GM23338 (cell line): ENCODE measurements at regions not wholly inside any gene's neighbourhood (a gene's known extent, or its start where the extent isn't known, plus 50 kb on each side); places are given as distances from the start of the nearest gene placed in this dataset.

Source experiments
- ATAC-seq: fragments of 200-7000 bp; cut with Tn5 transposase; 3 replicates; pipeline ENCODE4 v1.9.1; 2020
- DNase-seq: peaks from one replicate; pipeline ENCODE4 v3.0.0-alpha.2; 2015; ENCODE audit warnings: low spot score
- H2AFZ ChIP-seq: fragments of 200-600 bp; sonication (generic); 2 replicates; pipeline ENCODE4 v1.8.0; 2016; ENCODE audit warnings: antibody characterized with exemption, mild to moderate bottlenecking, moderate library complexity
- H3F3A ChIP-seq: fragments of 200-600 bp; sonication (generic); replicated peaks from 2 replicates; pipeline ENCODE4 v1.8.0; 2017; ENCODE audit warnings: antibody characterized with exemption, mixed run types, low read depth
- H3K27ac ChIP-seq: fragments of 200-600 bp; sonication (generic); 2 replicates; pipeline ENCODE4 v1.6.1; 2016; ENCODE audit warnings: low read depth
- H3K27me3 ChIP-seq: fragments of 200-600 bp; sonication (generic); 2 replicates; pipeline ENCODE4 v1.8.0; 2016; ENCODE audit warnings: mild to moderate bottlenecking, mixed run types, moderate library complexity; ENCODE audit not compliant: insufficient read depth
- H3K36me3 ChIP-seq: fragments of 200-600 bp; sonication (generic); 2 replicates; pipeline ENCODE4 v1.8.0; 2016; ENCODE audit warnings: mild to moderate bottlenecking; ENCODE audit not compliant: insufficient read depth
- H3K4me1 ChIP-seq: fragments of 200-600 bp; sonication (generic); 2 replicates; pipeline ENCODE4 v1.8.0; 2016; ENCODE audit warnings: mild to moderate bottlenecking, moderate library complexity; ENCODE audit not compliant: insufficient read depth
- H3K4me2 ChIP-seq: fragments of 200-600 bp; sonication (generic); 2 replicates; pipeline ENCODE4 v1.7.1; 2017; ENCODE audit warnings: mixed run types
- H3K4me3 ChIP-seq: fragments of 200-600 bp; sonication (generic); 2 replicates; pipeline ENCODE4 v1.6.1; 2016; ENCODE audit warnings: mixed run types
- H3K79me2 ChIP-seq: fragments of 200-600 bp; sonication (generic); replicated peaks from 2 replicates; pipeline ENCODE4 v1.8.0; 2017; ENCODE audit warnings: mild to moderate bottlenecking; ENCODE audit not compliant: insufficient read depth
- H3K9me2 ChIP-seq: fragments of 200-600 bp; sonication (generic); 2 replicates; pipeline ENCODE4 v1.8.0; 2017; ENCODE audit not compliant: insufficient read depth
- H4K20me1 ChIP-seq: fragments of 200-600 bp; sonication (generic); replicated peaks from 2 replicates; pipeline ENCODE4 v1.8.0; 2017; ENCODE audit warnings: mild to moderate bottlenecking; ENCODE audit not compliant: insufficient read depth
- H3K27ac Mint-ChIP-seq: 2 replicates; pipeline ENCODE4 v1.8.0; 2020; ENCODE audit warnings: inconsistent platforms, mild to moderate bottlenecking, moderate library complexity, mixed read lengths
- H3K27me3 Mint-ChIP-seq: 3 replicates; pipeline ENCODE4 v1.8.0; 2022; ENCODE audit warnings: low read depth, mild to moderate bottlenecking, moderate library complexity, mixed read lengths, inconsistent platforms; ENCODE audit not compliant: insufficient read depth, poor library complexity
- H3K36me3 Mint-ChIP-seq: 3 replicates; pipeline ENCODE4 v1.8.0; 2021; ENCODE audit warnings: low read depth, mild to moderate bottlenecking, inconsistent platforms, moderate library complexity, mixed read lengths
- H3K4me1 Mint-ChIP-seq: 3 replicates; pipeline ENCODE4 v1.8.0; 2020; ENCODE audit warnings: mild to moderate bottlenecking, inconsistent platforms, mixed read lengths
- H3K4me3 Mint-ChIP-seq: 3 replicates; pipeline ENCODE4 v1.8.0; 2021; ENCODE audit warnings: moderate library complexity, mild to moderate bottlenecking, inconsistent platforms, mixed read lengths
- H3K9me3 Mint-ChIP-seq: 3 replicates; pipeline ENCODE4 v1.8.0; 2020; ENCODE audit warnings: moderate library complexity, mild to moderate bottlenecking, inconsistent platforms, mixed read lengths
- CREB1 ChIP-seq: fragments of 250-450 bp; sonication (Bioruptor Pico); IDR thresholded peaks from 2 replicates; pipeline ENCODE4 v1.5.0; 2020; ENCODE audit warnings: low read depth, mild to moderate bottlenecking, moderate library complexity
- EZH2 ChIP-seq: fragments of 200-600 bp; sonication (generic); IDR thresholded peaks from one replicate; pipeline ENCODE4 v1.8.0; 2017; ENCODE audit warnings: antibody characterized with exemption, mild to moderate bottlenecking, low read depth; ENCODE audit not compliant: unreplicated experiment
- EZH2phosphoT487 ChIP-seq: fragments of 200-600 bp; sonication (generic); IDR thresholded peaks from one replicate; pipeline ENCODE4 v1.8.1; 2018; ENCODE audit warnings: antibody characterized with exemption; ENCODE audit not compliant: unreplicated experiment
- JUNB ChIP-seq: IDR thresholded peaks from one replicate; pipeline ENCODE4 v1.6.1; 2016; ENCODE audit warnings: antibody characterized with exemption; ENCODE audit not compliant: unreplicated experiment
- NANOG ChIP-seq: IDR thresholded peaks from 2 replicates; pipeline ENCODE4 v1.6.1; 2016; ENCODE audit warnings: antibody characterized with exemption, borderline replicate concordance
- POLR2AphosphoS5 ChIP-seq: IDR thresholded peaks from 2 replicates; pipeline ENCODE4 v1.6.1; 2016; ENCODE audit warnings: antibody characterized with exemption, low read depth
- STAT1 ChIP-seq: IDR thresholded peaks from one replicate; pipeline ENCODE4 v1.6.1; 2016; ENCODE audit warnings: antibody characterized with exemption; ENCODE audit not compliant: unreplicated experiment
- ZNF114 ChIP-seq: fragments of 250-450 bp; sonication (Bioruptor Pico); IDR thresholded peaks from 2 replicates; pipeline ENCODE4 v1.5.0; 2020; ENCODE audit warnings: mild to moderate bottlenecking, moderate library complexity
- ZNF331 ChIP-seq: fragments of 250-450 bp; sonication (Bioruptor Pico); IDR thresholded peaks from 2 replicates; pipeline ENCODE4 v1.5.0; 2020; ENCODE audit warnings: low read depth, mild to moderate bottlenecking, moderate library complexity
- TF ChIP-seq, protein P1 (sequence below): fragments of 250-450 bp; sonication (Bioruptor Pico); IDR thresholded peaks from 2 replicates; pipeline ENCODE4 v1.5.0; 2020; ENCODE audit warnings: mild to moderate bottlenecking, moderate library complexity
- TF ChIP-seq, protein P2 (sequence below): IDR thresholded peaks from one replicate; pipeline ENCODE4 v1.6.1; 2018; ENCODE audit warnings: antibody characterized with exemption; ENCODE audit not compliant: unreplicated experiment
- TF ChIP-seq, protein P3 (sequence below): IDR thresholded peaks from 2 replicates; pipeline ENCODE4 v1.6.1; 2016; ENCODE audit warnings: antibody characterized with exemption
- TF ChIP-seq, protein P4 (sequence below), 2 experiments: fragments of 200-600 bp in 1 of 2; sonication (generic) in 1 of 2; conservative IDR thresholded peaks; 2 replicates each; pipeline versions ENCODE4 v1.5.1 to v1.6.1; 2016 to 2017; ENCODE audit warnings: antibody characterized with exemption in 2 of 2, low read depth in 2 of 2, mild to moderate bottlenecking in 2 of 2, moderate library complexity in 1 of 2

- ATAC-seq, result no peak
- TF ChIP-seq ZNF331 (CRISPR knock-in tag) (no peak), ZNF114 (CRISPR knock-in tag) (no peak), JUNB (no peak), EZH2phosphoT487 (no peak), EZH2 (no peak), NANOG (no peak), POLR2AphosphoS5 (no peak), STAT1 (no peak), CREB1 (no peak)
- TF ChIP-seq, protein P1, sequence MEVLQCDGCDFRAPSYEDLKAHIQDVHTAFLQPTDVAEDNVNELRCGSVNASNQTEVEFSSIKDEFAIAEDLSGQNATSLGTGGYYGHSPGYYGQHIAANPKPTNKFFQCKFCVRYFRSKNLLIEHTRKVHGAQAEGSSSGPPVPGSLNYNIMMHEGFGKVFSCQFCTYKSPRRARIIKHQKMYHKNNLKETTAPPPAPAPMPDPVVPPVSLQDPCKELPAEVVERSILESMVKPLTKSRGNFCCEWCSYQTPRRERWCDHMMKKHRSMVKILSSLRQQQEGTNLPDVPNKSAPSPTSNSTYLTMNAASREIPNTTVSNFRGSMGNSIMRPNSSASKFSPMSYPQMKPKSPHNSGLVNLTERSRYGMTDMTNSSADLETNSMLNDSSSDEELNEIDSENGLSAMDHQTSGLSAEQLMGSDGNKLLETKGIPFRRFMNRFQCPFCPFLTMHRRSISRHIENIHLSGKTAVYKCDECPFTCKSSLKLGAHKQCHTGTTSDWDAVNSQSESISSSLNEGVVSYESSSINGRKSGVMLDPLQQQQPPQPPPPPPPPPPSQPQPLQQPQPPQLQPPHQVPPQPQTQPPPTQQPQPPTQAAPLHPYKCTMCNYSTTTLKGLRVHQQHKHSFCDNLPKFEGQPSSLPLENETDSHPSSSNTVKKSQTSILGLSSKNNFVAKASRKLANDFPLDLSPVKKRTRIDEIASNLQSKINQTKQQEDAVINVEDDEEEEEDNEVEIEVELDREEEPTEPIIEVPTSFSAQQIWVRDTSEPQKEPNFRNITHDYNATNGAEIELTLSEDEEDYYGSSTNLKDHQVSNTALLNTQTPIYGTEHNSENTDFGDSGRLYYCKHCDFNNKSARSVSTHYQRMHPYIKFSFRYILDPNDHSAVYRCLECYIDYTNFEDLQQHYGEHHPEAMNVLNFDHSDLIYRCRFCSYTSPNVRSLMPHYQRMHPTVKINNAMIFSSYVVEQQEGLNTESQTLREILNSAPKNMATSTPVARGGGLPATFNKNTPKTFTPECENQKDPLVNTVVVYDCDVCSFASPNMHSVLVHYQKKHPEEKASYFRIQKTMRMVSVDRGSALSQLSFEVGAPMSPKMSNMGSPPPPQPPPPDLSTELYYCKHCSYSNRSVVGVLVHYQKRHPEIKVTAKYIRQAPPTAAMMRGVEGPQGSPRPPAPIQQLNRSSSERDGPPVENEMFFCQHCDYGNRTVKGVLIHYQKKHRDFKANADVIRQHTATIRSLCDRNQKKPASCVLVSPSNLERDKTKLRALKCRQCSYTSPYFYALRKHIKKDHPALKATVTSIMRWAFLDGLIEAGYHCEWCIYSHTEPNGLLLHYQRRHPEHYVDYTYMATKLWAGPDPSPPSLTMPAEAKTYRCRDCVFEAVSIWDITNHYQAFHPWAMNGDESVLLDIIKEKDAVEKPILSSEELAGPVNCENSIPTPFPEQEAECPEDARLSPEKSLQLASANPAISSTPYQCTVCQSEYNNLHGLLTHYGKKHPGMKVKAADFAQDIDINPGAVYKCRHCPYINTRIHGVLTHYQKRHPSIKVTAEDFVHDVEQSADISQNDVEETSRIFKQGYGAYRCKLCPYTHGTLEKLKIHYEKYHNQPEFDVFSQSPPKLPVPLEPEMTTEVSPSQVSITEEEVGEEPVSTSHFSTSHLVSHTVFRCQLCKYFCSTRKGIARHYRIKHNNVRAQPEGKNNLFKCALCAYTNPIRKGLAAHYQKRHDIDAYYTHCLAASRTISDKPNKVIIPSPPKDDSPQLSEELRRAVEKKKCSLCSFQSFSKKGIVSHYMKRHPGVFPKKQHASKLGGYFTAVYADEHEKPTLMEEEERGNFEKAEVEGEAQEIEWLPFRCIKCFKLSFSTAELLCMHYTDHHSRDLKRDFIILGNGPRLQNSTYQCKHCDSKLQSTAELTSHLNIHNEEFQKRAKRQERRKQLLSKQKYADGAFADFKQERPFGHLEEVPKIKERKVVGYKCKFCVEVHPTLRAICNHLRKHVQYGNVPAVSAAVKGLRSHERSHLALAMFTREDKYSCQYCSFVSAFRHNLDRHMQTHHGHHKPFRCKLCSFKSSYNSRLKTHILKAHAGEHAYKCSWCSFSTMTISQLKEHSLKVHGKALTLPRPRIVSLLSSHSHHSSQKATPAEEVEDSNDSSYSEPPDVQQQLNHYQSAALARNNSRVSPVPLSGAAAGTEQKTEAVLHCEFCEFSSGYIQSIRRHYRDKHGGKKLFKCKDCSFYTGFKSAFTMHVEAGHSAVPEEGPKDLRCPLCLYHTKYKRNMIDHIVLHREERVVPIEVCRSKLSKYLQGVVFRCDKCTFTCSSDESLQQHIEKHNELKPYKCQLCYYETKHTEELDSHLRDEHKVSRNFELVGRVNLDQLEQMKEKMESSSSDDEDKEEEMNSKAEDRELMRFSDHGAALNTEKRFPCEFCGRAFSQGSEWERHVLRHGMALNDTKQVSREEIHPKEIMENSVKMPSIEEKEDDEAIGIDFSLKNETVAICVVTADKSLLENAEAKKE (CRISPR knock-in tag), result no peak
- TF ChIP-seq, protein P2, sequence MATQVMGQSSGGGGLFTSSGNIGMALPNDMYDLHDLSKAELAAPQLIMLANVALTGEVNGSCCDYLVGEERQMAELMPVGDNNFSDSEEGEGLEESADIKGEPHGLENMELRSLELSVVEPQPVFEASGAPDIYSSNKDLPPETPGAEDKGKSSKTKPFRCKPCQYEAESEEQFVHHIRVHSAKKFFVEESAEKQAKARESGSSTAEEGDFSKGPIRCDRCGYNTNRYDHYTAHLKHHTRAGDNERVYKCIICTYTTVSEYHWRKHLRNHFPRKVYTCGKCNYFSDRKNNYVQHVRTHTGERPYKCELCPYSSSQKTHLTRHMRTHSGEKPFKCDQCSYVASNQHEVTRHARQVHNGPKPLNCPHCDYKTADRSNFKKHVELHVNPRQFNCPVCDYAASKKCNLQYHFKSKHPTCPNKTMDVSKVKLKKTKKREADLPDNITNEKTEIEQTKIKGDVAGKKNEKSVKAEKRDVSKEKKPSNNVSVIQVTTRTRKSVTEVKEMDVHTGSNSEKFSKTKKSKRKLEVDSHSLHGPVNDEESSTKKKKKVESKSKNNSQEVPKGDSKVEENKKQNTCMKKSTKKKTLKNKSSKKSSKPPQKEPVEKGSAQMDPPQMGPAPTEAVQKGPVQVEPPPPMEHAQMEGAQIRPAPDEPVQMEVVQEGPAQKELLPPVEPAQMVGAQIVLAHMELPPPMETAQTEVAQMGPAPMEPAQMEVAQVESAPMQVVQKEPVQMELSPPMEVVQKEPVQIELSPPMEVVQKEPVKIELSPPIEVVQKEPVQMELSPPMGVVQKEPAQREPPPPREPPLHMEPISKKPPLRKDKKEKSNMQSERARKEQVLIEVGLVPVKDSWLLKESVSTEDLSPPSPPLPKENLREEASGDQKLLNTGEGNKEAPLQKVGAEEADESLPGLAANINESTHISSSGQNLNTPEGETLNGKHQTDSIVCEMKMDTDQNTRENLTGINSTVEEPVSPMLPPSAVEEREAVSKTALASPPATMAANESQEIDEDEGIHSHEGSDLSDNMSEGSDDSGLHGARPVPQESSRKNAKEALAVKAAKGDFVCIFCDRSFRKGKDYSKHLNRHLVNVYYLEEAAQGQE, result no peak
- TF ChIP-seq, protein P3, sequence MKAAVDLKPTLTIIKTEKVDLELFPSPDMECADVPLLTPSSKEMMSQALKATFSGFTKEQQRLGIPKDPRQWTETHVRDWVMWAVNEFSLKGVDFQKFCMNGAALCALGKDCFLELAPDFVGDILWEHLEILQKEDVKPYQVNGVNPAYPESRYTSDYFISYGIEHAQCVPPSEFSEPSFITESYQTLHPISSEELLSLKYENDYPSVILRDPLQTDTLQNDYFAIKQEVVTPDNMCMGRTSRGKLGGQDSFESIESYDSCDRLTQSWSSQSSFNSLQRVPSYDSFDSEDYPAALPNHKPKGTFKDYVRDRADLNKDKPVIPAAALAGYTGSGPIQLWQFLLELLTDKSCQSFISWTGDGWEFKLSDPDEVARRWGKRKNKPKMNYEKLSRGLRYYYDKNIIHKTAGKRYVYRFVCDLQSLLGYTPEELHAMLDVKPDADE, result no peak
- TF ChIP-seq, protein P4, sequence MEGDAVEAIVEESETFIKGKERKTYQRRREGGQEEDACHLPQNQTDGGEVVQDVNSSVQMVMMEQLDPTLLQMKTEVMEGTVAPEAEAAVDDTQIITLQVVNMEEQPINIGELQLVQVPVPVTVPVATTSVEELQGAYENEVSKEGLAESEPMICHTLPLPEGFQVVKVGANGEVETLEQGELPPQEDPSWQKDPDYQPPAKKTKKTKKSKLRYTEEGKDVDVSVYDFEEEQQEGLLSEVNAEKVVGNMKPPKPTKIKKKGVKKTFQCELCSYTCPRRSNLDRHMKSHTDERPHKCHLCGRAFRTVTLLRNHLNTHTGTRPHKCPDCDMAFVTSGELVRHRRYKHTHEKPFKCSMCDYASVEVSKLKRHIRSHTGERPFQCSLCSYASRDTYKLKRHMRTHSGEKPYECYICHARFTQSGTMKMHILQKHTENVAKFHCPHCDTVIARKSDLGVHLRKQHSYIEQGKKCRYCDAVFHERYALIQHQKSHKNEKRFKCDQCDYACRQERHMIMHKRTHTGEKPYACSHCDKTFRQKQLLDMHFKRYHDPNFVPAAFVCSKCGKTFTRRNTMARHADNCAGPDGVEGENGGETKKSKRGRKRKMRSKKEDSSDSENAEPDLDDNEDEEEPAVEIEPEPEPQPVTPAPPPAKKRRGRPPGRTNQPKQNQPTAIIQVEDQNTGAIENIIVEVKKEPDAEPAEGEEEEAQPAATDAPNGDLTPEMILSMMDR (conservative IDR thresholded peaks at IDR 0.05; ENCODE audit: low read depth in 2 of 2), result no peak
- Mint-ChIP-seq H3K4me3 (no peak overlapping the region), H3K27ac (no peak overlapping the region), H3K27me3 (peaks cover 5% of the 10 kb centered on the region), H3K9me3 (peaks cover 6% of the 10 kb centered on the region; the same call in 2 of the 3 replicates), H3K36me3 (no peaks in the 10 kb centered on the region), H3K4me1 (peaks cover 14% of the 10 kb centered on the region; the same call in 2 of the 3 replicates)
- no peaks in the 10 kb centered on the region for H3K27me3 ChIP-seq
- H3K4me2 ChIP-seq, result no peak overlapping the region
- no peaks in the 10 kb centered on the region for H3F3A ChIP-seq
- H4K20me1 ChIP-seq, result no peaks in the 10 kb centered on the region
- H3K4me1 ChIP-seq, result peaks cover 3% of the 10 kb centered on the region; the same call in 1 of the 2 replicates
- peaks cover 8% of the 10 kb centered on the region; the same call in 1 of the 2 replicates for H3K9me2 ChIP-seq
- H3K79me2 ChIP-seq, result no peaks in the 10 kb centered on the region
- no peak for DNase-seq
- H2AFZ ChIP-seq, result peak overlapping the region; percentile 28; the same call in 1 of the 2 replicates
- H3K36me3 ChIP-seq, result no peaks in the 10 kb centered on the region
- H3K4me3 ChIP-seq, result no peak overlapping the region
- H3K27ac ChIP-seq, result no peak overlapping the region
Observed at GRCh38 chr15:25981114-25981513, 118.0 kb upstream of the ATP10A start.
